ENCODE measurements at regions not wholly inside any gene's neighbourhood (a gene's known extent, or its start where the extent isn't known, plus 50 kb on each side); places are given as distances from the start of the nearest gene placed in this dataset.

GRCh38 chr3:41093476-41093875, 105.8 kb upstream of the CTNNB1 start:
- TF ChIP-seq EZH2 (IDR thresholded peaks at IDR 0.05; ENCODE audit: insufficient read depth, poor library complexity, severe bottlenecking): no peak
- no peak for TF ChIP-seq EZH2phosphoT487 (IDR thresholded peaks at IDR 0.05; ENCODE audit: insufficient read depth, low read depth)
